ENCODE measurements at regions not wholly inside any gene's neighbourhood (a gene's known extent, or its start where the extent isn't known, plus 50 kb on each side); places are given as distances from the start of the nearest gene placed in this dataset.

- TF ChIP-seq CTCF (IDR thresholded peaks at IDR 0.05) (no peak), POLR2A (IDR thresholded peaks at IDR 0.05) (no peak)
Observed at GRCh38 chr3:2036076-2036475, 62.6 kb upstream of the CNTN4 start.

All from lower leg skin (tissue), 3 donors.